KG1 (cell line): ENCODE measurements at regions not wholly inside any gene's neighbourhood (a gene's known extent, or its start where the extent isn't known, plus 50 kb on each side); places are given as distances from the start of the nearest gene placed in this dataset.

Experiments used
- DNase-seq: peaks from one replicate; lab custom pipeline; 2025; lab: John Stamatoyannopoulos, UW

DNA sequence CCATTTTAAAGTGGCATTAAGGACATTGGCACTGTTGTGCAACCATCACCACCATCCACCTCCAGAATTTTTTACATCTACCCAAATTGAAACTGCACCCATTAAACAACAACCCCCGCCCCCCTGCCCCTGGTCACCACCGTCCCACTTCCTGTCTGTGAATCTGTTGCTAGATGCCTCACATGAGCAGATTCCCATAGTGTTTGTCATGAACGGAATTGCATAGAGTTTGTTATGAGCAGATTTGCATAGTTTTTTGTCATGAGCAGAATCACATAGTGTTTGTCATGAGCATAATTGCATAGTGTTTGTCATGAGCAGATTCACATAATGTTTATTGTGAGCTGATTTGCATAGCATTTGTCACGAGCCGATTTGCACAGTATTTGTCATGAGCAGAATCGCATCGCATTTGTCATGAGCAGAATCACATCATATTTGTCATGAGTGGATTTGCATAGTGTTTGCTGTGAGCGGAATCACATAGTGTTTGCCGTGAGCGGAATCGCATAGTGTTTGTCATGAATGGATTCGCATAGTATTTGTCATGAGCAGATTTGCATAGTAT, 54.0 kb upstream of the GTF3A start:
- DNase-seq, result no peak

DNA sequence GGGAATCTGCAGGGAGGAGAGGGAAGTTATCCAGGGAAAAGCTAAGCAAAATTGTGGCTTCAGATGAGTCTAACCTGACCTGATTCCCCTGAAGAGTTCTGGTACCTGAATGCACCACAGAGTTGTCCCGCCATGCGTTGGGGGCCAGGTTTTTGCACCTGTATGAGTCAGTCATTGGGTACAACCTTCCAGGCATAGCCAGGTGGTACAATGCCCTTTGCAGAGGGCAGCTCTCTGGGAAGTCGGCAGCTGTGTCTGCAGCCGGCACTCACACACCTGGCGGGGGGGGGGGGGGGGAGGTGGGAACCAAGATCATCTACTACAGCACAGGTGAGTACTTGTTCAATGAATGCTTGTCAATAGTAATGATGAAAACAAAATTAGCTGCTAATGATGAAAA, 52.5 kb upstream of the GTF3A start:
- DNase-seq, result no peak

GRCh38 chr13:27372896-27373295, 51.5 kb upstream of the GTF3A start:
- no peak for DNase-seq

GRCh38 chr13:27374126-27374613, 50.2 kb upstream of the GTF3A start:
- no peak for DNase-seq
